OCI-M1 (cell line): ENCODE measurements at regions not wholly inside any gene's neighbourhood (a gene's known extent, or its start where the extent isn't known, plus 50 kb on each side); places are given as distances from the start of the nearest gene placed in this dataset.
A peak's percentile ranks its signal among the peaks of the same experiment; 100 is the strongest.

ENCODE experiments used
- DNase-seq: peaks from one replicate; lab custom pipeline; 2025; lab: John Stamatoyannopoulos, UW

DNA sequence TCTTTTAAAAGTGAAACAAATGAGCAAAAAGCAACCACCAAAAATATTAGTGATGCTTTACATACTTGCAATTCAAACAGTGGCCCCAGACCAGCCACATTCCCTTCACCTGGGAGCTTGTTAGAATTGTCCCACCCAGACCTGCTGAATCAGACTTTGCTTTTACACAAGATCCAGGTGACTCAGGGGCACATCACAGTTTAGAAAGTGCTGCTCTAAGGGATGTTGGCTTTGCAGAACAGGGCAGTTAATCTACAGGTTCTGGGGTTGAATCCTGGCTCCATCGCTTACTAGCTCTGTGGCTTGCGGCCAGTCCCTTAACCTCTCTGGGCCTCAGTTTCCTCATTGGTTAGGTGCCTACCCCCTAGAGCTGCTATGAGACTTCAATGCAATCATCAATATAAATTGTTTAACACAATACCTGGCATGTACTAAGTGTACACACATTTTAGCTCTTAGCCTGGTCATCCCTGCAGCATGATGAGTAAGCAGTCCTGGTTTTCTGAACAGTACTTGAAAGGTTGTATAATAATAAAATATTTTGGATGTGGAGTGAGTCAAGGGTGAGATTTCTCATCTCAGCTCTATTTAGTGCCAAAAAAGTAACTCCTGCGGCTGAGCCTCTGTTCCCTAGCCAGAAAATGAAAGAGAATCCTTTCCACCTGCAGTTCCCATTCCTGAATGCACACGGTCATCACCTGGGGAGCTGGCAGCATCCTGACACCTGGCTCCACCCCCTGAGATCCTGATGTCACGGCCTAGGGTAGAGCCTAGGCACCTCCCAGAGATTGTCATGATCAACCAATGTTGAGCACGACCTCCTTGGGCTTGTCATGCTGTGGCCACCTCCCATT is 162.7 kb downstream of the ANKRD60 start:
- no peak for DNase-seq

GRCh38 chr20:58064411-58065010 is 163.9 kb downstream of the ANKRD60 start:
- no peak for DNase-seq

DNA sequence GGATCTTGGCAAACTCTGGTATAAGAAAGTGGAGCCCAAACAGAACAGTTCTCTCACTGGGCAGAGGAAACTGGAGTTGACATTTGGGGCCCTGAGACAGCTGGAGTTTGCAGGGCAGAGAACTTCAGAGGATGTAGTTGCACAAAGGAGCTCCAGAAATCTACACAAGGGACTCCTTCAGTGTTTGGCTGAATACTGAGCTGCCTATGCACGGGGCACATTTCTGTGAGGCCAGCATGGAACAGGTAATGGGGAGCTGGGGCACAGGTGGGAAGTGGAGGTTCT is 169.3 kb downstream of the ANKRD60 start:
- DNase-seq = no peak

DNA sequence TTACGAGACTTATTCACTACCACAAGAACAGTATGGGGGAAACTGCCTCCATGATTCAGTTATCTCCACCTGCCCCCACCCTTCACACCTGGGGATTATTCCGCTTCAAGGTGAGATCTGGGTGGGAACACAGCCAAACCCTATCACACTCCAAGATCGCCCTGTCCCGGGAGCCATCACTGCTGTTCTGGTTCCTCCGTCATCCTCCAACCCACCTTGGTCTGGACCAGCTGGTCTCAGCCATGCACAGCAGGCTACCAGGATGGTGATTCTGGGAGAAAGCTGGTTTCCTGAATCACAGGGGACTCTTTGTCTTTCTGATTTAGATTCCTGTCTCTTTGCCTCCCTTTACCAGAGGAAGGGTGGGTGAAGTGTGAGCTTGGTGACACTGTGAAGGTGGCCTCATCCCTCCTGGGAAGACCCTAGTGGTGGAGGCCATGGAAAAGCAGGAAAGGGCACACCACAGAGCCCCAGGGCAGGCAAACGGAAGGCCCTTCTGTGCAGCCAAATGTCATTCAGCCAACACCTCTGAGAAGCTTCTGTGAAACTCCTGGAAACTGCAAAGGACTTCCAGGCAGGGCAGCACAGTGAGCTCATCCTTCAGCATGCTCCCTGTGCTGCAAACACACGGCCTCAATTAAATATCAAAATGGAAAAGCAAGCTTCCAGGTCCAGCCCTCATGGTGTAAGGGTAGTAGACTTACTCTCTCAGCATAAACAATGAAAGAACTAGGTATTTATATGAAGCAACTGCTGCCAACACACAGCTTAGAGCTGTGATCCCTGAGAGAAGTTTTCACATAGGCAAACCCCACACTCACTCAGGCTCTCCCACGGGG is 169.8 kb downstream of the ANKRD60 start:
- no peak for DNase-seq

- DNase-seq = no peak
Observed at GRCh38 chr20:58056921-58057686, 171.3 kb downstream of the ANKRD60 start.

DNA sequence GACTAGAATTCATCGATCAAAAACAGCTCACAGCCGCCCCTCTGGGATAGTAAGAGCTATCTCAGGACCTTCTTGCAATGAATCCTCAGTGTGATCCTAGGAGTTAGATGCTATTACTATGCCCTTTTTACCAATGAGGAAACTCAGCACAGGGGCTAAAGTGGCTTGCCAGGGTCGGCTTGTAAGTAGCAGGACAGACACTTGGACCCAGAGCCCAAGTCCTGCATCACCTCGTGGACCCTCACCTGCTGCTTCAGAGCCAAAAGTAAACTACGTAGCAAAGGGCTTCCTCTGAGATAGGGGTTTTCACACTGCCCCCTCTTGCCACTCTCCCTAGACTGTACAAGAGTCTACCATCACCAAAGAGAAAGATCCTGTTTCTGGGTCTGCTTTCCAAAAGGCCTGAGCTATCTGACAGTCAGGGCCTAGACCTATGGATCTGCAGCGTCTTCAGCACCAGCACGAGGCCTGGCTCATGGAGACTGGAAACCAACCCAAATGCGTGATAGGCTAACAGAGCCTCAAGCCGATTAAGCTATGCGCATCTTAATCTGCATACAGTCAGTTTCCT is 172.3 kb downstream of the ANKRD60 start:
- DNase-seq = no peak

DNA sequence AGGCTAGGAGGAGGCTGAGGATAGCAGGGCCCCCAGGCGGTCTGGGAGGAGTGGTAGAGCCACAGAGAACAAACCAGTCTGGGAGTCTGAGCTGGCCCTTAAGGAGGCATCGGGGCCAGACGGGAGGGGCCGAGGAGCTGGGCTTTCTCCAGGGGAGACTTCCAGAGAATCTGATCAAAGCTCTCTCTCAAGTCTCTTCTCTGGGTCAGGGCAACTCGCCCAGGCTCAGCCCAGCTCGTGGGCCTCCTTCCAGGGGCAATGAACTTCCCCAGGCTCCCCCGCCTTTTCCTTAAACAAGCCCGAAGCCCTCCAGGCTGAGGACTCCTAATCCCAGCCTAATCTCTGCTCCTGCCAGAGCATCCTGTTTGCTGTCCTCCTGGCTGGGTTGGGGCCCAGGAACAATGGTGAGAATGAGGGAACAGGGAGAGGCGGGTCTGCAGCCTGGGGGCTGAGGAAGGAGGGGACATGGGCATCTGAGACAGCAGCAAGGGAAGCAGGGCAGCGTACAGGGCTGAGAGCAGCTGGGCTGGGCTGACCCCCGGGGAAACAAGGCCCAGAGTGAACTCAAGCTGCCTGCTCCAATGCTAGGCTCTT is 173.6 kb downstream of the ANKRD60 start:
- DNase-seq = no peak

GRCh38 chr20:58054082-58054779 is 174.2 kb downstream of the ANKRD60 start:
- DNase-seq = no peak

GRCh38 chr20:58053391-58054055 is 174.9 kb downstream of the ANKRD60 start:
- no peak for DNase-seq

DNA sequence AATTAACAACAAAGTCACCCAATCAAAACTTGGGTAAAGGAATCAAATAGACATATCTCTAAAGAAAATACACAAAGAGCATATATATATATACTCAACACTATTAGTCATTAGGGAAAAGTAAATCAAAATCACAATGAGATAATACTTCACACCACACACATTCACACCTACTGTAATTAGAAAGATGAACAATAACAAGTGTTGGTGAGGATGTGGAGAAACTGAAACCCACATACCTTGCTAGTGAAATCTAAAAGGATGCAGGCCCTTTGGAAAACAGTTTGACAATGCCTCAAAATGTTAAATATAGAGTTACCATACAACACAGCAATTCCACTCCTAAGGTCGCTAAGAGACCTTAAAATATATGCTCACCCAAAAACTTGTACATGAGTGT is 177.1 kb downstream of the ANKRD60 start:
- DNase-seq = no peak

- peak; percentile 33 for DNase-seq
Observed at GRCh38 chr20:58048096-58048702, 180.3 kb downstream of the ANKRD60 start.

GRCh38 chr20:58046311-58046710 is 182.1 kb downstream of the ANKRD60 start:
- DNase-seq = no peak

DNA sequence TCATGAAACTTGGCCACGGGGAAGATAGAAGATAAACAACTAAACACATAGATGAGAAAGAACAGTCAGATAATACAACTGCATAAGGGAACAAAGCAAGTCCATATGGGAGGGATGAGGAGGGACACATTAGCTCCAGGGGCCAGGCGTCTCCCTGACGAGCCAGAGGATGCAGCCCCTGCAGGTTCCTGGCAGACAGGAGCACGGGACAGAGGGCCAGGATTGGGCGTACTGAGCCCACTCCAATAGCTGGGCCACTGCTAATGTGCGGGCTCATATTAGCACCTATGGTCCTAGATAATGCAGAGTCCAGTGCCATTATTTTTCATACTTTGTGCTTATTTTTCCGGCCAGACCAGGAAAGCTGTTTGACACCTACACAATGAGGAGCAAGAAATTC is 182.9 kb downstream of the ANKRD60 start:
- DNase-seq = no peak

- no peak for DNase-seq
Observed at GRCh38 chr20:58044931-58045555, 183.4 kb downstream of the ANKRD60 start.

DNA sequence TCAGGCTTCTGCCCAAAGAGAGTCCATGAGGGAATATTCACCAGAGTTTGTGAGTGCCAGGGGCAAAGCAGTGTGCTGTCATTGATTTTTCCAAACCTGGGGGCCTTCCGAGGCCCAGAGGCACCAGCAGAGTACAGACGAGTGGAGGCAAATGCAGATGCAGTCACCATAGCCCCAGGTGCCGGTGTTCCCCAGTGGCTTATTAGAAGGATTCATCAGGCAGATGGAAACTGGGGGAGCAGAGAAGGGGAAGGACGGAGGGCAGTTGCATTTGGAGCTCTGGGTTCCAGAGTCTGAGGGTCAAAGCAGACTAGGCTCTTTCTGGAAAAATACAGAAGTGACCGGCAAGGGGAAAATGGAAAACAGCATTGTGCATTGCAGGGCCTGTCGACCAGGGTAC is 184.2 kb downstream of the ANKRD60 start:
- no peak for DNase-seq

- DNase-seq = no peak
Observed at GRCh38 chr20:58043236-58044140, 185.0 kb downstream of the ANKRD60 start.

DNA sequence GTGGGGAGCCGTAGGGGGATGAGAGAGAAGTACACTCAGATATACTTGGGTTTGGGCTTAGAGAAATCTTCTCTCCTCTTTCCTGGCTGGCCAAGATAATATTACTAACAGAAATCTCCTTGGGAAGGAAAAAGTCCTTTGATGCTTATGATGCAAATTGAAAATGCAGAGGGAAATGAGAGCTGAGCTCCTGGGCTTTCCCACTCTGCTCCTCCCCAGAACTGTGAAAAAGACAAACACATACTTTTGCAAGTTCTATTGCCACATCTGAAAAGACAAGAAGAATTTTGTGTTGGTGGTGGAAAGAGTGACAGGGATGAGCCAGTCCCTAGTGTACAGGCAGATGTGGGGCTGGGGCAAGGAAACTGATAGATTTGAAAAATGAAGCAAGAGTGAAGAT is 185.9 kb downstream of the ANKRD60 start:
- DNase-seq = no peak
